Left lung (tissue), 4 donors: ENCODE measurements at regions not wholly inside any gene's neighbourhood (a gene's known extent, or its start where the extent isn't known, plus 50 kb on each side); places are given as distances from the start of the nearest gene placed in this dataset.
A peak's percentile ranks its signal among the peaks of the same experiment; 100 is the strongest.

Experiments
- ATAC-seq: fragments of 200-7000 bp; cut with Tn5 transposase; one replicate; pipeline ENCODE4 v1.9.1; 2020; ENCODE audit warnings: moderate library complexity
- DNase-seq, 4 donors: peaks; one replicate each; pipeline ENCODE4 v3.0.0-alpha.2; 2013 to 2020
- H3K27ac ChIP-seq, 2 donors: fragments of 200-600 bp; sonication (generic) in 1 of 2; one replicate each; pipeline versions ENCODE4 v1.5.0 to v1.8.0; 2020 to 2021
- H3K27me3 ChIP-seq, 2 donors: fragments of 200-600 bp; sonication (generic) in 1 of 2; one replicate each; pipeline versions ENCODE4 v1.5.0 to v1.8.0; 2020 to 2021
- H3K36me3 ChIP-seq, 2 donors: fragments of 200-600 bp; sonication (generic) in 1 of 2; one replicate each; pipeline versions ENCODE4 v1.5.0 to v1.8.0; 2020 to 2021
- H3K4me1 ChIP-seq, 2 donors: fragments of 200-600 bp; one replicate each; pipeline ENCODE4 v1.8.0; 2021
- H3K4me3 ChIP-seq, 2 donors: fragments of 200-600 bp; sonication (generic) in 1 of 2; one replicate each; pipeline versions ENCODE4 v1.5.0 to v1.8.0; 2020 to 2021; ENCODE audit warnings: mild to moderate bottlenecking in 1 of 2
- H3K9me3 ChIP-seq, 2 donors: fragments of 200-600 bp; sonication (generic) in 1 of 2; one replicate each; pipeline versions ENCODE4 v1.5.0 to v1.8.0; 2020 to 2021
- intact Hi-C, 2 donors: fragments of 100-400 bp; cut with DNase I; formaldehyde crosslinking; loops; one replicate each; pipeline versions ENCODE4 v1.11.2 to v1.14.2; 2022
- TF ChIP-seq, protein P1 (sequence below), 2 donors: fragments of 200-600 bp; sonication (generic) in 1 of 2; IDR thresholded peaks; one replicate each; pipeline versions ENCODE4 v1.5.0 to v1.8.0; 2021; ENCODE audit warnings: antibody characterized with exemption in 2 of 2
- donor health status: DM: no; HTN: yes; CAD: no.
- donor health status: DM: no; HTN: no; CAD: no.

DNA sequence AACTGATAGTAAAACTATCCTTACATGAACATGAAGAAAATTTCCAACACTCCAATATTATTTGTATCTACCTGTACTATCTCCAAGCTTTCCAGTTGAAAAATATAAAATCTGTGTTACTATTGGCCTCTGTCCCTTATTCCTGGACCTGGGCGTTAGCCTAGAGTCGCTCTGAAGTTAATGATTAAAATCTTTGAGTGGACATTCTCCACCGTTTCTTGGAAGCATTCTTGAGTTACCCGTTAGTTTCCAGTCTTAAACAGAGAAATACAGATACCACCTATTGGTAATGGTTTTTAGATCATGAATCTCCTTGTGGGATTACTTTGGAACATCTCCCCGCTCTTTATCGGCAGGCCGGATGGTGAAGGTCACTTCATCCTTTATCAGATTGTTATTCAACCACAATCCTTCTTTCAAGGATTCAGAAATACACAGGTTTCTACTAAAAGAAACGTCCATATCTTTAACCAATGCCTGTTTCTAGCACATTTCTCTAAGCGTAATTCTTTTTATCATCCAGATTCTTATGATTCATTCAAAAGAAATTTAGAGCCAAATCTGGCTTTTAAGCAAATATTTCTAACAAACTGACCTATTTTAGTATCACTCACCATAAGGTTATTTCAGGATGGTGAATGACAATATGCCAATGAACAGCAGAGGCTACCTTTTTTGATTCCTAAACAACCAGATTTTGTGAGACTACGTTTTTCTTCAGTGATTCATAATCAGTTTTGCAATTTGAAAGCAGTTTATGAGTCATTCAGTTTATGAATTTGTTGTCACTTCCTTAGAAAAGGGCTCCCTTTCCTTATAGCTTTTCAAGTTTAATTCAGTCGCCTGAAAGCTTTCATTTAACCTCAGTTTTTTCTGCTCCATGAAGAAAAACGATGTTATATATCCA lies 70.2 kb upstream of the ERRFI1 start:
- intact Hi-C loops, result no loop called here
- Histone ChIP-seq H3K27ac (peak overlapping the region; percentile 82 to 83), H3K4me1 (peaks cover 12 to 42% of the 10 kb centered on the region in 2 donors), H3K27me3 (no peaks in the 10 kb centered on the region), H3K4me3 (no peak overlapping the region), H3K36me3 (no peaks in the 10 kb centered on the region), H3K9me3 (no peaks in the 10 kb centered on the region)
- TF ChIP-seq, protein P1, sequence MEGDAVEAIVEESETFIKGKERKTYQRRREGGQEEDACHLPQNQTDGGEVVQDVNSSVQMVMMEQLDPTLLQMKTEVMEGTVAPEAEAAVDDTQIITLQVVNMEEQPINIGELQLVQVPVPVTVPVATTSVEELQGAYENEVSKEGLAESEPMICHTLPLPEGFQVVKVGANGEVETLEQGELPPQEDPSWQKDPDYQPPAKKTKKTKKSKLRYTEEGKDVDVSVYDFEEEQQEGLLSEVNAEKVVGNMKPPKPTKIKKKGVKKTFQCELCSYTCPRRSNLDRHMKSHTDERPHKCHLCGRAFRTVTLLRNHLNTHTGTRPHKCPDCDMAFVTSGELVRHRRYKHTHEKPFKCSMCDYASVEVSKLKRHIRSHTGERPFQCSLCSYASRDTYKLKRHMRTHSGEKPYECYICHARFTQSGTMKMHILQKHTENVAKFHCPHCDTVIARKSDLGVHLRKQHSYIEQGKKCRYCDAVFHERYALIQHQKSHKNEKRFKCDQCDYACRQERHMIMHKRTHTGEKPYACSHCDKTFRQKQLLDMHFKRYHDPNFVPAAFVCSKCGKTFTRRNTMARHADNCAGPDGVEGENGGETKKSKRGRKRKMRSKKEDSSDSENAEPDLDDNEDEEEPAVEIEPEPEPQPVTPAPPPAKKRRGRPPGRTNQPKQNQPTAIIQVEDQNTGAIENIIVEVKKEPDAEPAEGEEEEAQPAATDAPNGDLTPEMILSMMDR (IDR thresholded peaks at IDR 0.05), result no peak
- DNase-seq (no peak), ATAC-seq (peak; percentile 53)

DNA sequence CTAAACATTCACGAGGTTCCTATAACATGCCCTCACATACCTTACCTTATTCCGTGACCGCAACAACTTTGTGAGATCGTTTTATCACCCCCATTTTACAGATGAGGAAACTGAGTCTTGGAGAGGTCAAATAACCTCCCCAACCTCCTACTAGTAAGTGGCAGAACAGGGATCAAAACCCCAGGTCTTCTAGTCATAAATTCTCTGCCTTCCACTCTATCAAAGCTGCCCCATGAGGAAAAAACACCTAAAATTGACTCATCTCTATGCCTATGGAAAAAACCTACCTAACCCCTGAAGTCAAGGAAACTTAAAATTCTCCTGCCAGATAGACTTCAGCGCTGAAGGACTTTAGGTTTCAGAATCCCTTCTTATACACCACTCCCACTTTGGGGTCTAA lies 69.5 kb upstream of the ERRFI1 start:
- no peak overlapping the region for H3K4me3 ChIP-seq
- intact Hi-C loops, result no loop called here
- no peak for ATAC-seq

DNA sequence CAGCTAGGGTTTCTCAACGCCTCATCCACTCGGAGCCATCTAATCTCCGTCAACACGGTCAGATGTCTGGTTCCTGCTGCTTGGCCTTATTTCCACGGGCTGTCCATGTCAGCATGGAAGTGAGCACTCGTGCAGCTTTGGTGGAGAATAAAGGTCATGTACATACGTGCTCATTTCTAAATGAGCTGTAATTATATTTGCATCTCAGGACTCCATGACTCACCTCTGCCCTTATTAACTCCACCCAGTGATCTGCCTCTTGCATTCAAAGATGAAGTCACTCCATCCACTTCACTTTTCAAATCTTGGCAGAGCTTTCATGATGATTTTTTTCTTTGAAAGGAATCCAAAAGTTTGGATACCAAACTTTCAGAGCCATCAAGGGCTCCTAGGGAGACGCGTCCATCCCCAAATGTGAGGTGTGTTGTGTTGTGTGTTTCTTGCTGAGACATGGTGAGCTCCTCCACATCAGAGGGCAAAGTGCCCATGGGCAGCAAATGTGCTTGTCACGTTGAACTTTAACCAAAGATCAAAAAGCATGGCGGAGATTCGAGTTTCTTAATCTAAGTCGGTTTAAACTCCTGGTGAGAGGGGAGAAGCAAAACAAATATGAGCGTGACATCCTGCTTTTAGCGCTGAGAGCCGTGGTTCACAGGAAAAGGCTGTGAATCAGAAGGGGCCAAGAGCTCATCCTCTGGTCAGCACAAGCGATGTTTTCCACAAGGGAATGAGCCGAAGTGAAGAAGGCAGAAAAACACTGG lies 68.6 kb upstream of the ERRFI1 start:
- H3K4me3 ChIP-seq, result no peak overlapping the region
- H3K27me3 ChIP-seq, result no peaks in the 10 kb centered on the region
- H3K36me3 ChIP-seq, result no peaks in the 10 kb centered on the region
- intact Hi-C loops, result no loop called here
- H3K4me1 ChIP-seq, result peaks cover 21 to 55% of the 10 kb centered on the region in 2 donors
- ATAC-seq, result peak; percentile 42
- H3K9me3 ChIP-seq, result no peaks in the 10 kb centered on the region
- peak overlapping the region; percentile 82 to 83 for H3K27ac ChIP-seq
- DNase-seq, result no peak
- TF ChIP-seq, protein P1 (IDR thresholded peaks at IDR 0.05), result no peak

More for the DNA sequence above, 69.5 kb upstream of the ERRFI1 start:
- no peaks in the 10 kb centered on the region for H3K27me3 ChIP-seq
- no peak for DNase-seq
- H3K4me1 ChIP-seq, result peaks cover 12 to 46% of the 10 kb centered on the region in 2 donors
- peak overlapping the region; percentile 82 to 83 for H3K27ac ChIP-seq
- H3K9me3 ChIP-seq, result no peaks in the 10 kb centered on the region
- no peaks in the 10 kb centered on the region for H3K36me3 ChIP-seq
- TF ChIP-seq, protein P1 (IDR thresholded peaks at IDR 0.05), result no peak

DNA sequence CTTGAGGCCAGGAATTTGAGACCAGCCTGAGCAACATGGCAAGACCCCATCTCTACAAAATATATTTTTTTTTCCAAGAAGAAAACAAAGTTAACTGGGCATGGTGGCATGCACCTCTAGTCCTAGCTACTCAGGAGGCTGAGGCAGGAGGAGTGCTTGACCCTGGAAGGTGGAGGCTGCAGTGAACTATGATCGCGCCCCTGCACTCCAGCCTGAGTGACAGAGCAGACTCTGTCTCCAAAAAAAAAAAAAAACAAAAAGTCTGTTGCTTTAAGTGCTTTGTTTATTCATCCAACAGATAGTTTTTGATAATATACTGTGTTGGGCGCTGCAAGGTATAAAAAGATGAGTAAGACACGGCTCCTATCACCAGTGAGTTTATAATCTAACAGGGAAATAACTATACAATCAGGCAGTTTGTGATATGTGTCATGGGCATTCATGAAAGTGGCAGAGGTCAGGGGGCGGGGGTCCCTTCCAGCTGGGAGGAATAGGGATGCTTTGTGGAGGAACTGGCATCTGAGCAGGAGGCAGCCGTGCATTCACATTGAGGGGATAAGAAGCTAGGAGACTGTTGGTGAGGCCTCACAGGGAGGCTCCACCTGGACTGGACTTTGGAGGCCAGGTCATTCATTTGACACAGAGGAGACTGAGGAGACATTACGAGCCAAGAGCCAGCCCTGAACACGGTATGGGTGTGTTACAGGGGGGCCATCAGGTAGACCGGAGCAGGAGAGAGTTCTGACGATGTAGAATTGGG lies 67.3 kb upstream of the ERRFI1 start:
- Histone ChIP-seq H3K9me3 (no peaks in the 10 kb centered on the region), H3K27me3 (no peaks in the 10 kb centered on the region), H3K36me3 (no peaks in the 10 kb centered on the region), H3K4me3 (no peak overlapping the region), H3K27ac (no peak overlapping the region), H3K4me1 (peaks cover 24 to 58% of the 10 kb centered on the region in 2 donors)
- DNase-seq (no peak), ATAC-seq (no peak)
- intact Hi-C loops, result no loop called here
- TF ChIP-seq, protein P1 (IDR thresholded peaks at IDR 0.05), result no peak
